ENCODE measurements at regions not wholly inside any gene's neighbourhood (a gene's known extent, or its start where the extent isn't known, plus 50 kb on each side); places are given as distances from the start of the nearest gene placed in this dataset.

DNA sequence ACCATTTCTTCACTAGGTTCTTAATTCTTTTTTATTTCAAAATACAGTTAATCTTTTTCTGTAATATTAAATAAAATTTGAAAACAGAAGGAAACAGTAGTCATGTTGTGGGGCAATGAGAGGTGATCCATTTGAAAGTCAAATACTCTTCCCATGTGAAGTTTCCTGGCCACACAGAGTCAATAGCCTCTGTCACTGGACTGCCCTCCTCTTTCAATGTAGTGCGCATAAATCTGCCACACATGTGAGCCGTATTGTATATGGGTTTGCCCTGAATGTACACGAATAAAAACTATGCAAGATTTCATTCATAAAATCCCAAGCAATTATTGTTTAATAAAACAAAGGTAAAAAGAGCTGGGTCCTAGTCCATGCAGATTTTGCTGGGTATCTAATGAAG, 59.1 kb downstream of the NKX6-1 start:
- no peak overlapping the region for H3K4me2 ChIP-seq (ENCODE audit: insufficient read depth, insufficient read length, low read length)
- Mint-ChIP-seq H3K4me1 (no peaks in the 10 kb centered on the region; a peak in 1 of 4 replicates), H3K9me3 (no peaks in the 10 kb centered on the region), H3K27me3 (ENCODE audit: low read depth) (no peaks in the 10 kb centered on the region), H3K36me3 (ENCODE audit: insufficient read depth in 1 of 3, low read depth in 3 of 3) (no peaks in the 10 kb centered on the region), H3K27ac (no peak overlapping the region), H3K4me3 (no peak overlapping the region)
- no peak for DNase-seq
- no peaks in the 10 kb centered on the region for H4K20me1 ChIP-seq (ENCODE audit: control insufficient read depth, insufficient read depth, insufficient read length)
- H3K4ac ChIP-seq (ENCODE audit: low read depth, low read length), result no peak overlapping the region
- H4K8ac ChIP-seq (replicated peaks; ENCODE audit: insufficient read length, low read depth, low read length), result no peak overlapping the region
- TF ChIP-seq, protein P1, sequence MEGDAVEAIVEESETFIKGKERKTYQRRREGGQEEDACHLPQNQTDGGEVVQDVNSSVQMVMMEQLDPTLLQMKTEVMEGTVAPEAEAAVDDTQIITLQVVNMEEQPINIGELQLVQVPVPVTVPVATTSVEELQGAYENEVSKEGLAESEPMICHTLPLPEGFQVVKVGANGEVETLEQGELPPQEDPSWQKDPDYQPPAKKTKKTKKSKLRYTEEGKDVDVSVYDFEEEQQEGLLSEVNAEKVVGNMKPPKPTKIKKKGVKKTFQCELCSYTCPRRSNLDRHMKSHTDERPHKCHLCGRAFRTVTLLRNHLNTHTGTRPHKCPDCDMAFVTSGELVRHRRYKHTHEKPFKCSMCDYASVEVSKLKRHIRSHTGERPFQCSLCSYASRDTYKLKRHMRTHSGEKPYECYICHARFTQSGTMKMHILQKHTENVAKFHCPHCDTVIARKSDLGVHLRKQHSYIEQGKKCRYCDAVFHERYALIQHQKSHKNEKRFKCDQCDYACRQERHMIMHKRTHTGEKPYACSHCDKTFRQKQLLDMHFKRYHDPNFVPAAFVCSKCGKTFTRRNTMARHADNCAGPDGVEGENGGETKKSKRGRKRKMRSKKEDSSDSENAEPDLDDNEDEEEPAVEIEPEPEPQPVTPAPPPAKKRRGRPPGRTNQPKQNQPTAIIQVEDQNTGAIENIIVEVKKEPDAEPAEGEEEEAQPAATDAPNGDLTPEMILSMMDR (conservative IDR thresholded peaks at IDR 0.05), result no peak
- H3K79me2 ChIP-seq (ENCODE audit: insufficient read depth, low read length), result no peaks in the 10 kb centered on the region
- H3K56ac ChIP-seq (ENCODE audit: insufficient read length, low read depth, low read length), result no peak overlapping the region
- H3K14ac ChIP-seq (ENCODE audit: insufficient read depth, low read length), result no peak overlapping the region
- H3K27me3 ChIP-seq (ENCODE audit: insufficient read depth, low read length), result no peaks in the 10 kb centered on the region
- H3K23ac ChIP-seq (ENCODE audit: insufficient read length, low read depth, low read length), result no peak overlapping the region
- no peak overlapping the region for H2BK12ac ChIP-seq (ENCODE audit: insufficient read length, low read depth, low read length)
- no peak overlapping the region for H2BK5ac ChIP-seq (ENCODE audit: insufficient read length, low read length)
- no peak overlapping the region for H3T11ph ChIP-seq (ENCODE audit: low read length)
- no peak overlapping the region for H4K5ac ChIP-seq (ENCODE audit: insufficient read length, low read depth, low read length)
- no peak overlapping the region for H2BK15ac ChIP-seq (ENCODE audit: low read depth, low read length)
- no peak overlapping the region for H3K27ac ChIP-seq (ENCODE audit: insufficient read length, low read depth, low read length)
- no peak overlapping the region for H3K9ac ChIP-seq (ENCODE audit: extremely low read depth, insufficient read length, low read length)
- H3K18ac ChIP-seq (ENCODE audit: insufficient read length, low read depth, low read length), result no peak overlapping the region
- H2BK120ac ChIP-seq (ENCODE audit: low read depth, low read length, poor library complexity, severe bottlenecking), result no peak overlapping the region
- H3K4me1 ChIP-seq (ENCODE audit: insufficient read depth, low read length), result no peaks in the 10 kb centered on the region; the same call in 1 of the 2 replicates
- no peaks in the 10 kb centered on the region for H3K9me3 ChIP-seq (ENCODE audit: control insufficient read depth, low read depth, low read length)
- WGBS (ENCODE audit: extremely low coverage, insufficient read length, low lambda C conversion rate), result no CpG with 5 or more reads among the region's 3 CpGs
- H2BK20ac ChIP-seq (ENCODE audit: low read depth, low read length, poor library complexity, severe bottlenecking), result no peak overlapping the region
- H3K79me1 ChIP-seq (ENCODE audit: insufficient read depth, low read depth, low read length, poor library complexity, severe bottlenecking), result no peaks in the 10 kb centered on the region
- H3K23me2 ChIP-seq (ENCODE audit: insufficient read length, low read depth, low read length, poor library complexity, severe bottlenecking), result no peaks in the 10 kb centered on the region
- no peak overlapping the region for H2AFZ ChIP-seq (ENCODE audit: low read length)
- no peak overlapping the region for H2AK5ac ChIP-seq (ENCODE audit: insufficient read length, low read length)
- H4K91ac ChIP-seq (ENCODE audit: insufficient read length, low read depth, low read length), result no peak overlapping the region
